Endothelial cell of umbilical vein (primary cell): ENCODE measurements at regions not wholly inside any gene's neighbourhood (a gene's known extent, or its start where the extent isn't known, plus 50 kb on each side); places are given as distances from the start of the nearest gene placed in this dataset.

Experiments
- CTCF ChIP-seq, 2 donors: IDR thresholded peaks; 1 replicate in 1 of 2; 2 replicates in 1 of 2; pipeline ENCODE4 v1.5.1; 2011; ENCODE audit warnings: low read length in 2 of 2, mild to moderate bottlenecking in 2 of 2, moderate library complexity in 2 of 2, control low read depth in 1 of 2, inconsistent platforms in 1 of 2, low read depth in 1 of 2; ENCODE audit not compliant: insufficient read depth in 1 of 2; ENCODE audit errors: extremely low read depth in 1 of 2
- EZH2 ChIP-seq: IDR thresholded peaks from 2 replicates; pipeline ENCODE4 v1.6.1; 2012; ENCODE audit warnings: borderline replicate concordance, low read depth, mild to moderate bottlenecking, moderate library complexity, low read length, inconsistent platforms; ENCODE audit not compliant: severe bottlenecking
- FOS ChIP-seq: IDR thresholded peaks from 2 replicates; pipeline ENCODE4 v1.6.1; 2011; ENCODE audit warnings: mild to moderate bottlenecking, low read length, moderate library complexity, borderline replicate concordance; ENCODE audit not compliant: insufficient read depth
- JUN ChIP-seq: IDR thresholded peaks from 2 replicates; pipeline ENCODE4 v1.6.1; 2011; ENCODE audit warnings: borderline replicate concordance, low read depth; ENCODE audit not compliant: insufficient read length, insufficient read depth
- MAX ChIP-seq: IDR thresholded peaks from 2 replicates; pipeline ENCODE4 v1.6.1; 2011; ENCODE audit not compliant: insufficient read depth, insufficient read length
- POLR2A ChIP-seq: IDR thresholded peaks from 2 replicates; pipeline ENCODE4 v1.6.1; 2012; ENCODE audit warnings: low read depth, mild to moderate bottlenecking, control low read depth, low read length
- POLR2AphosphoS5 ChIP-seq: IDR thresholded peaks from 2 replicates; pipeline ENCODE4 v1.6.1; 2012; ENCODE audit warnings: low read depth, mild to moderate bottlenecking, control low read depth, low read length, moderate library complexity; ENCODE audit not compliant: insufficient read depth

GRCh38 chr12:105995961-105996431 is 142.8 kb downstream of the NUAK1 start:
- TF ChIP-seq MAX: no peak
- TF ChIP-seq EZH2: no peak
- no peak for TF ChIP-seq CTCF (IDR thresholded peaks at IDR 0.05; ENCODE audit: extremely low read depth in 1 of 2, insufficient read depth in 1 of 2, low read depth in 1 of 2, low read length in 2 of 2)
- no peak for TF ChIP-seq POLR2A
- no peak for TF ChIP-seq POLR2AphosphoS5
- TF ChIP-seq JUN: no peak
- no peak for TF ChIP-seq FOS
